K562 (cell line): ENCODE measurements at regions not wholly inside any gene's neighbourhood (a gene's known extent, or its start where the extent isn't known, plus 50 kb on each side); places are given as distances from the start of the nearest gene placed in this dataset.

Source experiments
- BRCA1 ChIP-seq, 2 experiments: fragments of 450-650 bp in 1 of 2; sonication (generic) in 1 of 2; formaldehyde crosslinking in 1 of 2; IDR thresholded peaks; 2 replicates each; pipeline versions ENCODE4 v1.5.0 to v1.6.1; 2017 to 2020; ENCODE audit warnings: mild to moderate bottlenecking in 1 of 2, missing genetic modification reagents in 1 of 2
- STAT5A ChIP-seq: IDR thresholded peaks from 2 replicates; pipeline ENCODE4 v1.6.1; 2012; ENCODE audit warnings: low read length, inconsistent platforms, borderline replicate concordance
- TF ChIP-seq, protein P1 (sequence below), 2 experiments: fragments of 450-650 bp; IDR thresholded peaks; 2 replicates each; pipeline ENCODE4 v1.6.1; 2016; ENCODE audit warnings: mild to moderate bottlenecking in 2 of 2, borderline replicate concordance in 1 of 2, low read depth in 1 of 2, moderate library complexity in 1 of 2

- TF ChIP-seq, protein P1, sequence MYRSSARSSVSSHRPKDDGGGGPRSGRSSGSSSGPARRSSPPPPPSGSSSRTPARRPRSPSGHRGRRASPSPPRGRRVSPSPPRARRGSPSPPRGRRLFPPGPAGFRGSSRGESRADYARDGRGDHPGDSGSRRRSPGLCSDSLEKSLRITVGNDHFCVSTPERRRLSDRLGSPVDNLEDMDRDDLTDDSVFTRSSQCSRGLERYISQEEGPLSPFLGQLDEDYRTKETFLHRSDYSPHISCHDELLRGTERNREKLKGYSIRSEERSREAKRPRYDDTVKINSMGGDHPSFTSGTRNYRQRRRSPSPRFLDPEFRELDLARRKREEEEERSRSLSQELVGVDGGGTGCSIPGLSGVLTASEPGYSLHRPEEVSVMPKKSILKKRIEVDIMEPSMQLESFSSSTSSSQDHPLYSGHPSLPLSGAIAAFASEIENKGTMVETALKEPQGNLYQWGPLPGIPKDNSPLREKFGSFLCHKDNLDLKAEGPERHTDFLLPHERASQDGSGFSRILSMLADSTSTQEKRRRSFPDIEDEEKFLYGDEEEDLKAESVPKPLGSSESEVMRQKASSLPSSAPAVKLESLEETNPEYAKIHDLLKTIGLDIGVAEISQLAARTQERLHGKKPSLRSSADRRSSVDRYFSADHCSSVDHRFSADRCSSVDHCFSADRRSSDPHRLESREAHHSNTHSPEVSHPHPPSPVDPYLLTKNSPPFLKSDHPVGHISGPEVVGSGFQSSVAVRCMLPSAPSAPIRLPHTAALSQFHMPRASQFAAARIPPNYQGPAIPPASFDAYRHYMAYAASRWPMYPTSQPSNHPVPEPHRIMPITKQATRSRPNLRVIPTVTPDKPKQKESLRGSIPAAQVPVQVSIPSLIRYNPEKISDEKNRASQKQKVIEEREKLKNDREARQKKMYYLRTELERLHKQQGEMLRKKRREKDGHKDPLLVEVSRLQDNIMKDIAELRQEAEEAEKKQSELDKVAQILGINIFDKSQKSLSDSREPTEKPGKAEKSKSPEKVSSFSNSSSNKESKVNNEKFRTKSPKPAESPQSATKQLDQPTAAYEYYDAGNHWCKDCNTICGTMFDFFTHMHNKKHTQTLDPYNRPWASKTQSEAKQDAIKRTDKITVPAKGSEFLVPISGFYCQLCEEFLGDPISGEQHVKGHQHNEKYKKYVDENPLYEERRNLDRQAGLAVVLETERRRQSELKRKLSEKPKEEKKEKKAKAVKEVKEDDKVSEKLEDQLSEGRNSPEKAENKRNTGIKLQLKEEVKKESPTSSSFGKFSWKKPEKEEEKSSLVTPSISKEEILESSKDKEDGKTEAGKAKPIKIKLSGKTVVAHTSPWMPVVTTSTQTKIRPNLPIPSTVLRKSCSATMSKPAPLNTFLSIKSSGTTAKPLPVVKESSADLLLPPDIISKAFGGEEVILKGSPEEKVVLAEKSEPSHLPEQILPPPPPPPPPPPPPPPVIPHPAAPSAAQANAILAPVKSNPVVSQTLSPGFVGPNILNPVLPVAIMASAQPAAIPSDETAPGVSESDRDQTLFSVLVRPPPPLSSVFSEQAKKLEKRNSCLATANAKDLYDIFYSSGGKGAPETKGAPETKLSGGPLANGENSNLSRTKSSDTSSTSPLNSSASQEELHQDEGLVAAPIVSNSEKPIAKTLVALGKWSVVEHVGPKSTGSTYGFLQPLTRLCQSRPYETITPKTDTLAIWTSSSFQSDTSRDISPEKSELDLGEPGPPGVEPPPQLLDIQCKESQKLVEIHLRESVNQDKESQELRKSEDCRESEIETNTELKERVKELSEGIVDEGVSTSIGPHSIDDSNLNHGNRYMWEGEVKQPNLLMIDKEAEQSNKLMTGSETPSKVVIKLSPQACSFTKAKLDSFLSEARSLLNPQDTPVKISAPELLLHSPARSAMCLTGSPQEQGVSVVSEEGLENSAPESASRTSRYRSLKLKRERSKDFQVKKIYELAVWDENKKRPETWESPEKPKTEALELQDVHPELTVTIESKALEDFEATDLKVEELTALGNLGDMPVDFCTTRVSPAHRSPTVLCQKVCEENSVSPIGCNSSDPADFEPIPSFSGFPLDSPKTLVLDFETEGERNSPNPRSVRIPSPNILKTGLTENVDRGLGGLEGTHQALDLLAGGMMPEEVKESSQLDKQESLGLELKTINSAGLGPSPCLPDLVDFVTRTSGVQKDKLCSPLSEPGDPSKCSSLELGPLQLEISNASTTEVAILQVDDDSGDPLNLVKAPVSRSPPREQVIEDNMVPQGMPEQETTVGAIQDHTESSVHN (IDR thresholded peaks at IDR 0.05; ENCODE audit: borderline replicate concordance in 1 of 2, low read depth in 1 of 2) = no peak
- no peak for TF ChIP-seq STAT5A
- TF ChIP-seq BRCA1 (IDR thresholded peaks at IDR 0.05) = no peak
- TF ChIP-seq BRCA1 (CRISPR knock-in tag; IDR thresholded peaks at IDR 0.05) = no peak
- TF ChIP-seq, all 486 proteins: peak for 0
Measured at GRCh38 chr6:138716013-138716412, 57.6 kb upstream of the CCDC28A start (continued).
